ENCODE measurements at regions not wholly inside any gene's neighbourhood (a gene's known extent, or its start where the extent isn't known, plus 50 kb on each side); places are given as distances from the start of the nearest gene placed in this dataset.

DNA sequence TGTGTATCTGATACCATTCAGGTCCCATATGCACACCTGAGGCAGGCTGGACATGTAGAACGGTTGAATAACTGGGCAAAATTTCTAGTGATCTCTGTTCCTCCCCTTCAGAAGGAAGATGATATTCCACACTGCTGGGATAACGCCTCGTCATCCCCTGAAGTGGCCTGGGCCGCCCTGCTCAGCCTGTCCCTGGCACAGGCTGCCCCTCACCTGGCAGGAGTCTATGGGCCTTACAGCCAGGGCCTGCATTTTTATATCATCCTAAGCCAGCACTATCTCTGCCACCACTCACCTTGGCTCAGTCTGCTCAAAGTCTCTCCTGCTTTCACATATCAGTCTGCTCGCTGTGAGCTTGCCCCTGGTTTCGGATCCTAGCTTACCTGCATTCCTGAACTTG, 209.2 kb downstream of the CSNK2A3 start:
- Histone ChIP-seq H3K27me3 (no peaks in the 10 kb centered on the region), H3K36me3 (replicated peaks in 1 of 2; ENCODE audit: insufficient read depth in 1 of 2, low read depth in 2 of 2) (no peaks in the 10 kb centered on the region), H3K4me1 (no peaks in the 10 kb centered on the region), H3K27ac (no peak overlapping the region), H3K9me3 (no peaks in the 10 kb centered on the region), H3K4me3 (no peak overlapping the region)
- no peak for DNase-seq
- no peak for ATAC-seq
- intact Hi-C loops (cut with DNase I), result no loop called here
- no peak for TF ChIP-seq POLR2A (IDR thresholded peaks at IDR 0.05)
- TF ChIP-seq, protein P1, sequence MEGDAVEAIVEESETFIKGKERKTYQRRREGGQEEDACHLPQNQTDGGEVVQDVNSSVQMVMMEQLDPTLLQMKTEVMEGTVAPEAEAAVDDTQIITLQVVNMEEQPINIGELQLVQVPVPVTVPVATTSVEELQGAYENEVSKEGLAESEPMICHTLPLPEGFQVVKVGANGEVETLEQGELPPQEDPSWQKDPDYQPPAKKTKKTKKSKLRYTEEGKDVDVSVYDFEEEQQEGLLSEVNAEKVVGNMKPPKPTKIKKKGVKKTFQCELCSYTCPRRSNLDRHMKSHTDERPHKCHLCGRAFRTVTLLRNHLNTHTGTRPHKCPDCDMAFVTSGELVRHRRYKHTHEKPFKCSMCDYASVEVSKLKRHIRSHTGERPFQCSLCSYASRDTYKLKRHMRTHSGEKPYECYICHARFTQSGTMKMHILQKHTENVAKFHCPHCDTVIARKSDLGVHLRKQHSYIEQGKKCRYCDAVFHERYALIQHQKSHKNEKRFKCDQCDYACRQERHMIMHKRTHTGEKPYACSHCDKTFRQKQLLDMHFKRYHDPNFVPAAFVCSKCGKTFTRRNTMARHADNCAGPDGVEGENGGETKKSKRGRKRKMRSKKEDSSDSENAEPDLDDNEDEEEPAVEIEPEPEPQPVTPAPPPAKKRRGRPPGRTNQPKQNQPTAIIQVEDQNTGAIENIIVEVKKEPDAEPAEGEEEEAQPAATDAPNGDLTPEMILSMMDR (IDR thresholded peaks at IDR 0.05), result no peak
- WGBS, 2 donors, result 78 to 94% methylated on average over 5 to 6 of the region's 6 CpGs

DNA sequence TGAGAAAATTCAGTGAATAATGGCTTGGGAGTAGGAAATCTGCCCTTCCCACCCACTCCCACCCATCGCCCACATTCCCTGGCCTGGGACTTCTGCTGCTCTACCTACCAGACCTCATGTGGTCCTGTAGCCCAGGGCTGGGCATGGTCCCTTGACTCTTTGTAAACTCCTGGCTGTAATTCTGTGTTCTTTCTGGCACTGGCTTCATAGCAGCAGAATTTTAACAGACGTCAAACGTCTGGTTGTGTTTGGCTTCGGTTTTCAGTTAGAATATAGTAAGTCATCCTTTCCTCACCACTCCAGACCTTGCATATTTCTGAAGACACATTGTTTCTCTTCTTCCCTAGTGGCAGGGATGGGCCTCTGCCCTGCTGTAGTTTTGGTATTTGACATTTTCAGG, 210.6 kb downstream of the CSNK2A3 start:
- H3K36me3 ChIP-seq (replicated peaks in 1 of 2; ENCODE audit: insufficient read depth in 1 of 2, low read depth in 2 of 2), result no peaks in the 10 kb centered on the region
- H3K9me3 ChIP-seq, result no peaks in the 10 kb centered on the region
- intact Hi-C loops (cut with DNase I), result no loop called here
- no peak overlapping the region for H3K27ac ChIP-seq
- H3K27me3 ChIP-seq, result no peaks in the 10 kb centered on the region
- WGBS, 2 donors, result 57 to 83% methylated on average over 4 of the region's 4 CpGs
- TF ChIP-seq, protein P1 (IDR thresholded peaks at IDR 0.05), result no peak
- no peak for TF ChIP-seq POLR2A (IDR thresholded peaks at IDR 0.05)
- H3K4me3 ChIP-seq, result no peak overlapping the region
- no peaks in the 10 kb centered on the region for H3K4me1 ChIP-seq
- DNase-seq, result no peak
- ATAC-seq, result no peak

DNA sequence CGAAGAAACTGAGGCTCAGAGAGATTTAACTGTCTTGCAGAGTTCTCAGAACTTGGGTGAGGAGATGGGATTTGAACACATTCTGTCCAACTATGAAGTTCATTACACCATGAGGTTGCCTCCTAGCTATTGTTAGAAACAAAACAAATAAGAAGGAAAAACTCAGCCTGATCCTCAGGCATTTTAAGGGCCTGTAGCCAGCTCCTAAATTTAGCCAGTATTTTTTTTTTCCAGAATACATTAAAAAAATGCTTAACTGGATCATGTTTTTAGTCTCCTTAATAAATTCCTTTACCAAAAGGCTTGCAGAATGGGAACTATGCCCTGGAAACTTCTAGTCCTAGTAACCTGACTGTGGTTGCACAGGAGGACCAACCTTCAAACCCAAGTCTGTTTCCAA, 212.0 kb downstream of the CSNK2A3 start:
- 76 to 81% methylated on average over 1 of the region's 1 CpG for WGBS, 2 donors
- Histone ChIP-seq H3K36me3 (replicated peaks in 1 of 2; ENCODE audit: insufficient read depth in 1 of 2, low read depth in 2 of 2) (no peaks in the 10 kb centered on the region), H3K27ac (no peak overlapping the region), H3K9me3 (no peaks in the 10 kb centered on the region), H3K4me3 (no peak overlapping the region), H3K4me1 (peaks cover 6% of the 10 kb centered on the region), H3K27me3 (no peaks in the 10 kb centered on the region)
- intact Hi-C loops (cut with DNase I), result no loop called here
- TF ChIP-seq POLR2A (IDR thresholded peaks at IDR 0.05), result no peak
- TF ChIP-seq, protein P1 (IDR thresholded peaks at IDR 0.05), result no peak
- no peak for ATAC-seq
- no peak for DNase-seq

DNA sequence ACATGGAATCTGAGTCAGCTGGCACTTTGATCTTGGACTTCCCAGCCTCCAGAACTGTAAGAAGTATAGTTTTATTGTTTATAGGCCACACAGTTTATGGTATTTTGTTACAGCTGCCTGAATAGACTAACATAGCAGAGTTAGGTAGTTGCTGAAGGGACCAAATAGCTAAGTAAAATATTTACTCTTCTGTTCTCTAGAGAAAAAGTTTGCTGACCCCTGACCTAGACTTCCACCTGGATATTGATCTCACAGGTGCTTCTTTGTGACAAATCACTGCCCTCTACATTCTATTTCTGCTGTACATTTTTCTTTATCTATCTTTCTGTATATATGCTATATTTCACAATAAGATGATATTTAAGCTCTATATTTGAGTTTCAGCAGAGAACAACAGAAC, 212.5 kb downstream of the CSNK2A3 start:
- no peaks in the 10 kb centered on the region for H3K36me3 ChIP-seq (replicated peaks in 1 of 2; ENCODE audit: insufficient read depth in 1 of 2, low read depth in 2 of 2)
- no peak overlapping the region for H3K27ac ChIP-seq
- ATAC-seq, result no peak
- H3K9me3 ChIP-seq, result no peaks in the 10 kb centered on the region
- peaks cover 7% of the 10 kb centered on the region for H3K4me1 ChIP-seq
- no peak overlapping the region for H3K4me3 ChIP-seq
- no peak for TF ChIP-seq POLR2A (IDR thresholded peaks at IDR 0.05)
- TF ChIP-seq, protein P1 (IDR thresholded peaks at IDR 0.05), result no peak
- DNase-seq, result no peak
- no peaks in the 10 kb centered on the region for H3K27me3 ChIP-seq
- intact Hi-C loops (cut with DNase I), result no loop called here

DNA sequence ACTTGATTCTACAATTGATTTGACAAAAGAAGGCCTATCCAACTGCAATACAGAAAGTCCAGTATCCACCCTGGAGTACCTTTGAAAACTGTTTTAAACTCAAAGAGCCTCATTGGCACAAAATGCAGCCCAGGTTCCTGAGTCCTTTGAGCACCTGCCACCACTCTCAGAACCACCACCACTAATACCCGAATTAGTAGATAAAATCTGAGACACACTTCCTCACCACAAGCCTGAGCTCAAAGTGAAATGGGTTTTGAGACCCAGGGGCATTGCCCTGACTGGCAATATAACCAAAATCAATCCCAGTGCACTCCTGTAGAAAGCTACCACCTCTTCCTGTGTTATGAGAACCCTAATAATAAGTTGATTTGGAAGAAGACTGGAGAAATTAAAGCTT, 215.7 kb downstream of the CSNK2A3 start:
- H3K27ac ChIP-seq, result no peak overlapping the region
- intact Hi-C loops (cut with DNase I), result no loop called here
- peaks cover 7% of the 10 kb centered on the region for H3K4me1 ChIP-seq
- H3K9me3 ChIP-seq, result no peaks in the 10 kb centered on the region
- DNase-seq, result no peak
- no peak for ATAC-seq
- H3K4me3 ChIP-seq, result no peak overlapping the region
- WGBS, 2 donors, result 40 to 56% methylated on average over 1 of the region's 1 CpG
- TF ChIP-seq POLR2A (IDR thresholded peaks at IDR 0.05), result no peak
- TF ChIP-seq, protein P1 (IDR thresholded peaks at IDR 0.05), result no peak
- no peaks in the 10 kb centered on the region for H3K27me3 ChIP-seq
- no peaks in the 10 kb centered on the region for H3K36me3 ChIP-seq (replicated peaks in 1 of 2; ENCODE audit: insufficient read depth in 1 of 2, low read depth in 2 of 2)
